SK-MEL-5 (cell line): ENCODE measurements at regions not wholly inside any gene's neighbourhood (a gene's known extent, or its start where the extent isn't known, plus 50 kb on each side); places are given as distances from the start of the nearest gene placed in this dataset.
"Not testable (repeated sequence)": the region's sequence is repeated elsewhere in the genome, so short reads cannot be mapped to it uniquely, and the experiment has no call there.

Experiments used
- DNase-seq: peaks from one replicate; pipeline ENCODE4 v3.0.0-alpha.2; 2016; ENCODE audit warnings: low read depth, low spot score
- in situ Hi-C: cut with HindIII; loops from 2 replicates; pipeline ENCODE4 v1.10.0; 2016; ENCODE audit warnings: low sequenced_read_pairs, high pct_unique_total_duplicates, low pct_unique_long_range_greater_than_20kb

GRCh38 chr7:114153700-114154099 is 234.9 kb upstream of the PPP1R3A start:
- in situ Hi-C loops = no loop called here

GRCh38 chr7:114152314-114152938 is 233.6 kb upstream of the PPP1R3A start:
- in situ Hi-C loops = no loop called here
- no peak for DNase-seq

More at GRCh38 chr7:114153700-114154099, 234.9 kb upstream of the PPP1R3A start:
- DNase-seq = no peak

GRCh38 chr7:114151777-114152176 is 233.0 kb upstream of the PPP1R3A start:
- in situ Hi-C loops = no loop called here
- DNase-seq = no peak

GRCh38 chr7:114150689-114151088 is 231.9 kb upstream of the PPP1R3A start:
- in situ Hi-C loops = no loop called here
- no peak for DNase-seq

- no peak for DNase-seq
- in situ Hi-C loops = no loop called here
These were observed 230.0 kb upstream of the PPP1R3A start for GRCh38 chr7:114148779-114149178.

- no peak for DNase-seq
- in situ Hi-C loops = no loop called here
These were observed 222.6 kb upstream of the PPP1R3A start for GRCh38 chr7:114141415-114141814.

- DNase-seq = no peak
- in situ Hi-C loops = no loop called here
These were observed 221.8 kb upstream of the PPP1R3A start for GRCh38 chr7:114140561-114140960.

GRCh38 chr7:114139690-114140089 is 220.9 kb upstream of the PPP1R3A start:
- in situ Hi-C loops, DNase-seq: not testable (repeated sequence)

- no peak for DNase-seq
- in situ Hi-C loops = no loop called here
These were observed 219.8 kb upstream of the PPP1R3A start for GRCh38 chr7:114138587-114138986.

GRCh38 chr7:114133717-114134116 is 214.9 kb upstream of the PPP1R3A start:
- DNase-seq = no peak
- in situ Hi-C loops = no loop called here

- in situ Hi-C loops = no loop called here
- DNase-seq = no peak
These were observed 212.1 kb upstream of the PPP1R3A start for GRCh38 chr7:114130866-114131265.

- DNase-seq = no peak
- in situ Hi-C loops = no loop called here
These were observed 210.1 kb upstream of the PPP1R3A start for GRCh38 chr7:114128880-114129279.

- in situ Hi-C loops = no loop called here
- DNase-seq = no peak
These were observed 207.3 kb upstream of the PPP1R3A start for GRCh38 chr7:114126095-114126494.

- DNase-seq = no peak
- in situ Hi-C loops = no loop called here
These were observed 194.0 kb upstream of the PPP1R3A start for GRCh38 chr7:114112806-114113205.

- in situ Hi-C loops = no loop called here
- no peak for DNase-seq
These were observed 191.9 kb upstream of the PPP1R3A start for GRCh38 chr7:114110666-114111065.

GRCh38 chr7:114109721-114110120 is 190.9 kb upstream of the PPP1R3A start:
- in situ Hi-C loops = no loop called here

GRCh38 chr7:114109304-114109703 is 190.5 kb upstream of the PPP1R3A start:
- no peak for DNase-seq
- in situ Hi-C loops = no loop called here

More at GRCh38 chr7:114109721-114110120, 190.9 kb upstream of the PPP1R3A start:
- DNase-seq = no peak

GRCh38 chr7:114108510-114108909 is 189.7 kb upstream of the PPP1R3A start:
- DNase-seq = no peak
- in situ Hi-C loops = no loop called here

- in situ Hi-C loops = no loop called here
- no peak for DNase-seq
These were observed 188.7 kb upstream of the PPP1R3A start for GRCh38 chr7:114107522-114107921.

- in situ Hi-C loops = no loop called here
- no peak for DNase-seq
These were observed 185.2 kb upstream of the PPP1R3A start for GRCh38 chr7:114104035-114104434.
